ENCODE measurements at regions not wholly inside any gene's neighbourhood (a gene's known extent, or its start where the extent isn't known, plus 50 kb on each side); places are given as distances from the start of the nearest gene placed in this dataset.

- peak; percentile 34 for DNase-seq
These were observed 352.5 kb upstream of the C9orf72 start for GRCh38 chr9:27925815-27926214.

GRCh38 chr9:27929841-27930240 lies 356.6 kb upstream of the C9orf72 start:
- no peak for DNase-seq

DNA sequence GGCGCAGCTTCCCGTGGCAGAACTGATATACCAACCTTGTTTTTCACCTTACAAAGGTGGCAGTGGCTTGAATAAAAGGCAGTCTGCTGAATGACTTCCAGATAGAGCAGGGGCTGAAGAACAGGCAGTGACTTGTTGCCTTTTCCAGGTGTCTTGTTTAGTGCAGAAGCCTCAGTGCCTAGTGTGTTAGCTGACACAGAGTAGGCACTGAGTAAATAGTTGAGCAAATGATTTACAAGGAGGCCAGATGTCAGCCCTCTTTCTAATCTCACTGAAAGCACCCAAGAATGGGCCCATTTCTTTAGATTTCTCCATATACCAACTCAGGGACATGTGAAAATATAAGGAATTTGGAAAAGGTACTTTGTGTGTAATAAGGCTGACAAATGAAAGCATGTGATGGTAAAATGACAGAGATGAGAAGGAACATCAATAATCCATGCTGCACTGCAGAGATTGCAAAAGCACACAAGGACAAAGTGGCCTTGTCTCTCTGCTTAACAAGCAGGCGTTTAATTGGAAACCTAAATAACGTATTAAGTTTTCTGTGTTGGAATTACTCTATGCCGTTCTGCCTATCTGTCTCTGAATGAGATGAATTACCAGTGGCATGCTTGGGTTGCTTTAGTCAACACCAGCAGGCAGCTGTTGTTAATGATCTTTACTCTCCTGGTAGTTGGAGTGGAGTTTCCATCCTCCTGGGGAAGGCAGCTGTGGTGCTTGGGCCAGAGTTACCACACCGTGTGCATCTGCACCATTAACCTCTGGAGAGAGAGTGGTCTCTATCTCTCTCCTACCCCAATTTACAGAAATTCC lies 360.1 kb upstream of the C9orf72 start:
- peak; percentile 40 for DNase-seq

- no peak for DNase-seq
These were observed 361.2 kb upstream of the C9orf72 start for GRCh38 chr9:27934471-27934870.

DNA sequence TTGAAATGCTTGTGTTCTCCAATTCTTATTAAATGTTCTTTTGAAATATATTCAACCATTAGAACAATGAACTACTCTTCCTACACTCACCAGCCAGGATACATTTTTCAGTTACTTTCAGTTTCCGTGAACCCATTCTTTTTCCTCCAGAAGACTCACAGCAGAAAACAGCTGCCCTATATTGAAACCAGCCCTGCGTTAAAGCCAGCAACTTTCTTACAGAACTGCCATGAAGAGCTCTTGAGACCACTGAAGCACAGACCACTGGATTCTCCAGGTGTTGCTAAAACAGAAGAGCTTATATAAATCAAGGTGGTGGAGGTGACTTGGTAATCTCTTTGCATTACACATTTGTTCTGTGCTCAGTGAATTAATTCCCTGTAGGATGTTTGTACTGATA lies 365.9 kb upstream of the C9orf72 start:
- DNase-seq = no peak

DNA sequence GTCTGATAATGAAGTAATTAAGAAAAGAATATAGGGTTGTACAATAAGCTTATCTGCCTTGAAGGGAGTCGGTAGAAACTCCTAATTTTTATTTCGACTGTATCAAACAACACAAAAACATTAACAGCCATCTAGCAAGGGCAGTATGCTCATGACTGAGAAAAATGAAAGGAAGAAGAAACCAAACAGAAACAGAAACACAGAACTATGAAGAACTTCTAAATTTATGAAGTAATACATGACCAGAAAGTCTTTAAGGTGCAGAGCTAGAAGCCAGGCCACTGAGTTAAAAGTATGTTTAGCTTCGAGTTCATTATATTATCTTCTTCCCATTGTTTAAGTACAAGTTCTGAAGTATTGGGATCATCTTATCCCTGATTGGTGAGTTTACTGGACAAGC lies 367.3 kb upstream of the C9orf72 start:
- no peak for DNase-seq

DNA sequence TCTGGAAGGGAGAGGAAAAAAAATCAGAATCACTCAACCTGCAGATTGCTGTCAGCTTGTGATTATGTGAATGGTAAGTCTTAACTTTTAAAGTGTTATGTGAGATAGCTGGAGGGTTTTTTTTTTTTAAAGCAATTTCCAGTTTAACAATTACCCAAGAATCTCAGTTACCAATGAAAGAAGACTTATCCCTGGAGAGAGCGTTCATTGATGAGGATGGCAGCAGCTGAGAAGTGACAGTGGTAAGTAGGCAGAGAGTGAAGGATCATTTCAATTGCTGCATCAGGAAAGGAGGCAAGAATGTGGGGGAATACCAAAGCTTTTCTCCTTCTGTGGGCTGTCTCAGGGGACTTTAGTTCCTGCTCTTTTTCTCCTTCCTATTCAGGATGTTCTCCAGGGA lies 370.2 kb upstream of the C9orf72 start:
- no peak for DNase-seq

GRCh38 chr9:27945386-27945785 lies 372.1 kb upstream of the C9orf72 start:
- DNase-seq = no peak

DNA sequence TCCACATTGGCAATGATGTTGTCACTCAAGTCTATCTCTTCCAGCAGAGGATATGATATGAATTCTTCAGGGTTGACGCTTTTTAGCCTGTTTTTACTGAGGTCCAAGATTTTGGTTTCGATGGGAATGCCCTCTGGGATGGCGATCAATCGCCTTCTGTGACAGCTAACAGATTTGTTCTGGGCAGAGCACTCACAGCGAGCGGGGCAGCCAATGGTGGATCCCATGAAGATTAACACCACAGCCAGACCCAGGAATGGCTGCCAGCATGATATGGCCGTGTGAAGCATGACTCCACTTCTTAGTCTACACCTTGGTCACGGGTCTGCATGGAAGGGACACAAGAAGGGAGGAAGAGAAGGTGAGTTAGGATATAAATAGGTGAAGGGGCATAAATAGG lies 377.1 kb upstream of the C9orf72 start:
- DNase-seq = no peak

GRCh38 chr9:27954858-27955257 lies 381.6 kb upstream of the C9orf72 start:
- DNase-seq = no peak

GRCh38 chr9:27963836-27964235 lies 390.6 kb upstream of the C9orf72 start:
- no peak for DNase-seq

DNA sequence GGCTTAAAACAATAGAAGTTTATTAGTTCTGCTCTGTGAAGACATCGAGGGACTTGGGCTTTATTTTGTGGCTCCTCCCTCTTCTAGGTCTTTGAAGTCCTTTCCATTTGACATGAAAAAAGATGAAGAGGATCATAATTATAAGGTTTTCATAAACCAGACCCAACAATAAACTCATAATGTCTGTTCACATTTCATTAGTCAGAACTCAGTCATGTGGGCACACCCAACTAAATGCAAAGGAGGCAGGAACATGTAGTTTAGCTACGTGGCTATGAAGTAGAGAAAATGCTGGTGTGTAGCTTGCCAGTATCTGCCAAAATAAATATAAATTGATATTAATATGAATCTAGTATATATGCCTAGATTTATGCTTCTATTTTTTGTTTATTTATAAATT lies 393.9 kb upstream of the C9orf72 start:
- no peak for DNase-seq

DNA sequence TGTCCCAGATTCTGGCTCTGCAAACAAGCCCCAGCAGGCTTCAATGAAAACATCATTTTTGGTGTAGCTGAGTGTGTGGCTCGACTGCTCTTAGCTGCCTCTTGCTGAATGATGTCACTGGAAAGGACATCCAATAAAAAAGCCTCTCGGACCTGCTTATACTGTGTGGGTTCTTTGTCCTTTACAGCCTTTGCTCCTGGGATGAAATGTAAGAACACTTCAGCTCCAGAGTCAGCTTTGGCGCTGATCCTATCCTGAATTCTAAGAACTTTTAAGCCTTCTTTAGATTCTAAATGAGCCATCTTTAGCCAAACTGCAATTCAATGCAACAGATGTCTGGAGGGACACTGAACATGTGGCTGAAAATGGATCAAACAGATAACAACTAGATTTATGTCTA lies 404.6 kb upstream of the C9orf72 start:
- DNase-seq = no peak

- DNase-seq = no peak
These were observed 412.4 kb upstream of the C9orf72 start for GRCh38 chr9:27985714-27986113.

GRCh38 chr9:27990524-27990923 lies 417.2 kb upstream of the C9orf72 start:
- no peak for DNase-seq

DNA sequence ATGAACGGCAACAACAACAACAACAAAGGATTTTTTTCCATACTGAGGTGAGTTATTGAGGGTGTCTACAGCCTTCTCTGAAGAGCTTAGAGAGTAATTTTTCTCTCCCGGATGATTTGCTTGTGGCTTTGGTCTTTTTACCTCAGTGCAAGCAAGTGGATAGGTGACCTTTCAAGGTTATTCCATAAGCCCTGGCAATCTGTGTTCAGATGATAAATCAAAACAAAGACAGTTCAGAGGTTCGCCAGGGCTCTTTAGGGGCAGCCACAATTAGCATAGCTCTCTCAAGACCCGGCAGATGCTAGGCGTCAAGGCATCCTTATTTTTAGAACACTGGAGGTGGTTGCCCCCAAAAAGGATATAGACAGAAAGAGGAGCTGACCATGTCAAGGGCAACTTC lies 417.9 kb upstream of the C9orf72 start:
- DNase-seq = no peak

GRCh38 chr9:28001096-28001495 lies 427.8 kb upstream of the C9orf72 start:
- DNase-seq = no peak

DNA sequence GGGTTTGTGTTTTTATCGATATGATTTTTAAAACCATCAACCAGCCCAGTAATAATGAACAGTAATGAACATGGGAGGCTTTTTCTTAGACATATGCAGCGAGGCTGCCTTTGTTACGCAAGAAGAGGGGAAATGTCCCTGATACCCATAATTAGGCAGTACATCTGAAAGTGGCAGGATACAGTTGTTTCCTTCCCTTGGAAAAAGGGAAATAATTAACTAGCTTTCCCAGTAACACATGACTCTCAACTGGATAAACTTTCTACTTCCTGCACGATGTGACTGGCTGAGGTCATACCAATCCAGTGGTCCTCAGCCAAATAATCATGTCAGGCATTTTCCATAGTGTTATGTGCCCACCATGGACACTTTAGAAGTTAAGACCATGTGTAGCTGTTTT lies 431.6 kb upstream of the C9orf72 start:
- DNase-seq = no peak

DNA sequence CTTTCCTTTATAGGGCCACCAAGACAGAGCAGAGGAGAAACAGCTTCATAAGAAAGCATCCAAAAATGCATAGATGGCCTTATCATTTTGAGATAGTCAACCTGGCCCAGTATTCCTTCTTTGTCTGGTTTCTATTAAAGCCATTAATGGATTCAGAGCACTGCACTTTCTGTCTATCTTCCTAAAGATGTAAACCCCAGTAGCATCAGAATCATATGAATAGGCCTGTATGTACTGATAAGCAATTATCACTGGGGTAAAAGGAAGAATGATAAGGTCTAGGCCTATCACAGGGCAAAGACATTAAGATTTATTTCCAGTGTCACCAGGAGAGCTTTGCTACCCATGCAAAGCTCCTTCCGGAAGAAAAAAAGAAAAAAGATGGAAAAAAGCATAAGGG lies 432.5 kb upstream of the C9orf72 start:
- no peak for DNase-seq

- DNase-seq = no peak
These were observed 434.0 kb upstream of the C9orf72 start for GRCh38 chr9:28007097-28007817.

- no peak for DNase-seq
These were observed 440.9 kb upstream of the C9orf72 start for GRCh38 chr9:28014212-28014611.

GRCh38 chr9:28024676-28025075 lies 451.4 kb upstream of the C9orf72 start:
- DNase-seq = peak; percentile 13

- no peak for DNase-seq
These were observed 451.9 kb upstream of the C9orf72 start for GRCh38 chr9:28025186-28025585.

- no peak for DNase-seq
These were observed 458.4 kb upstream of the C9orf72 start for GRCh38 chr9:28031521-28032267.

Measured in NCI-H774 (cell line).